SK-N-MC (cell line): ENCODE measurements at regions not wholly inside any gene's neighbourhood (a gene's known extent, or its start where the extent isn't known, plus 50 kb on each side); places are given as distances from the start of the nearest gene placed in this dataset.

Experiments used
- EZH2 ChIP-seq: fragments of 200-600 bp; sonication (generic); IDR thresholded peaks from one replicate; pipeline ENCODE4 v1.6.1; 2017; ENCODE audit warnings: antibody characterized with exemption
- FOXP2 ChIP-seq: optimal IDR thresholded peaks from 2 replicates; pipeline ENCODE3; 2011; ENCODE audit warnings: mild to moderate bottlenecking, moderate library complexity; ENCODE audit not compliant: insufficient read depth; ENCODE audit errors: extremely low read length, control extremely low read depth
- POLR2AphosphoS5 ChIP-seq: IDR thresholded peaks from 2 replicates; pipeline ENCODE4 v1.6.1; 2012; ENCODE audit warnings: mild to moderate bottlenecking, low read depth, low read length, borderline replicate concordance

DNA sequence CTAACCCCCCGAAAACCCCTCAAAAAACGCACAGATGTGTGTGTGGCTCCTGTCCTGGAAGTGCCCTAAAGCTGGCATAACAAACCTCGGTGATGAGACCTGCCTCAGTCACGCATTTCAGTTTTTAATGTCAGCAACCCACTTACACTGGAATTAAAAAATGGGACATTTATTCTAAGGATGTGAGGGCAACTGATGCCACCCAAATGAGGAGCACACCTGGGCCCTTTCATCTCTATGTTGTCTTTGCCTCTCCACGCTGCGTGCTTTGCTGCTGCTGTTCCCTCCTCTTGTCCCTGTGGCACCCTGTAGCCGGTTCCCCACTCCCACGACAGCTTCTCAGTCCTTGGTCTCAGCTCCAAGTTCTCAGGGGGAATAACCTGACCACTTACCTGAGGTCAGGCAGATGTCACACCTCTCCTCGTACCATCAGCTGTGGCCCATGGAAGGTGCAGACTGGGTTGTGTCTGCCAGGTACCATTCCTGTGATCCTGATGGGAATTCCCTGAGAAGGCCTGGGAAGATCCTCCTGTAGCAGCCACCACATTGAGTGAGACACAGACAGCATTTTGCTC, 134.2 kb upstream of the THBS2 start:
- no peak for TF ChIP-seq POLR2AphosphoS5
- no peak for TF ChIP-seq EZH2
- no peak for TF ChIP-seq FOXP2
